ENCODE measurements at regions not wholly inside any gene's neighbourhood (a gene's known extent, or its start where the extent isn't known, plus 50 kb on each side); places are given as distances from the start of the nearest gene placed in this dataset.

- H3K4me1 ChIP-seq (ENCODE audit: control insufficient read depth in 2 of 2, insufficient read depth in 1 of 2, low read depth in 1 of 2, low read length in 2 of 2) = peaks cover 0 to 3% of the 10 kb centered on the region in 2 donors
- no peak overlapping the region for H2AFZ ChIP-seq (ENCODE audit: low read length)
- no peak overlapping the region for H2BK120ac ChIP-seq (ENCODE audit: low read depth, low read length)
- no peak overlapping the region for H3K4me3 ChIP-seq (ENCODE audit: low read length in 2 of 2)
- no peak overlapping the region for H3K23ac ChIP-seq (ENCODE audit: low read depth, low read length, poor library complexity)
- no peak overlapping the region for H3K9ac ChIP-seq (ENCODE audit: low read depth, low read length, poor library complexity)
- no peak overlapping the region for H3K4ac ChIP-seq (ENCODE audit: low read length)
- no peak for DNase-seq (ENCODE audit: low spot score)
- H3K18ac ChIP-seq (ENCODE audit: low read length) = no peak overlapping the region
- H3K27me3 ChIP-seq (ENCODE audit: control insufficient read depth in 3 of 3, insufficient read depth in 3 of 3, low read depth in 1 of 3, low read length in 3 of 3) = no peaks in the 10 kb centered on the region
- WGBS, 2 donors (ENCODE audit: extremely low coverage in 2 of 2, insufficient read length in 2 of 2, insufficient replicate concordance in 1 of 2) = no CpG with 5 or more reads among the region's 2 CpGs
- no peak overlapping the region for H3K14ac ChIP-seq (ENCODE audit: low read length)
- no peaks in the 10 kb centered on the region for H3K36me3 ChIP-seq (replicated peaks in 1 of 2; ENCODE audit: control insufficient read depth in 2 of 2, insufficient read depth in 2 of 2, low read length in 2 of 2)
- H2BK5ac ChIP-seq (ENCODE audit: low read length) = no peak overlapping the region
- no peaks in the 10 kb centered on the region for H3K79me1 ChIP-seq (ENCODE audit: low read depth, low read length)
- no peak overlapping the region for H4K8ac ChIP-seq (ENCODE audit: low read depth, low read length)
- no peak overlapping the region for H3K4me2 ChIP-seq (ENCODE audit: insufficient read depth, low read length, poor library complexity, severe bottlenecking)
- H2BK15ac ChIP-seq (ENCODE audit: low read length) = no peak overlapping the region
- no peak overlapping the region for H3K27ac ChIP-seq (replicated peaks; ENCODE audit: low read length)
- H3K9me3 ChIP-seq (replicated peaks in 1 of 2; ENCODE audit: control insufficient read depth in 2 of 2, insufficient read depth in 1 of 2, low read depth in 1 of 2, low read length in 2 of 2) = no peaks in the 10 kb centered on the region
- no peak overlapping the region for H4K91ac ChIP-seq (ENCODE audit: low read depth, low read length, poor library complexity)
- H2BK12ac ChIP-seq (ENCODE audit: low read length) = no peak overlapping the region
- H2AK5ac ChIP-seq (ENCODE audit: low read depth, low read length) = no peak overlapping the region
These were observed 622.7 kb downstream of the LMO4 start for GRCh38 chr1:87951409-87951808.

- no peaks in the 10 kb centered on the region for H3K36me3 ChIP-seq (replicated peaks in 1 of 2; ENCODE audit: control insufficient read depth in 2 of 2, insufficient read depth in 2 of 2, low read length in 2 of 2)
- H4K91ac ChIP-seq (ENCODE audit: low read depth, low read length, poor library complexity) = no peak overlapping the region
- no peak overlapping the region for H2AFZ ChIP-seq (ENCODE audit: low read length)
- H3K14ac ChIP-seq (ENCODE audit: low read length) = no peak overlapping the region
- no peak overlapping the region for H2BK12ac ChIP-seq (ENCODE audit: low read length)
- peaks cover 0 to 3% of the 10 kb centered on the region in 2 donors for H3K4me1 ChIP-seq (ENCODE audit: control insufficient read depth in 2 of 2, insufficient read depth in 1 of 2, low read depth in 1 of 2, low read length in 2 of 2)
- H3K23ac ChIP-seq (ENCODE audit: low read depth, low read length, poor library complexity) = no peak overlapping the region
- H4K8ac ChIP-seq (ENCODE audit: low read depth, low read length) = no peak overlapping the region
- H3K4me3 ChIP-seq (ENCODE audit: low read length in 2 of 2) = no peak overlapping the region
- H3K4ac ChIP-seq (ENCODE audit: low read length) = no peak overlapping the region
- no peak for DNase-seq (ENCODE audit: low spot score)
- no peaks in the 10 kb centered on the region for H3K27me3 ChIP-seq (ENCODE audit: control insufficient read depth in 3 of 3, insufficient read depth in 3 of 3, low read depth in 1 of 3, low read length in 3 of 3)
- no peaks in the 10 kb centered on the region for H3K79me1 ChIP-seq (ENCODE audit: low read depth, low read length)
- H3K9ac ChIP-seq (ENCODE audit: low read depth, low read length, poor library complexity) = no peak overlapping the region
- no peak overlapping the region for H3K4me2 ChIP-seq (ENCODE audit: insufficient read depth, low read length, poor library complexity, severe bottlenecking)
- H3K18ac ChIP-seq (ENCODE audit: low read length) = no peak overlapping the region
- no peaks in the 10 kb centered on the region for H3K9me3 ChIP-seq (replicated peaks in 1 of 2; ENCODE audit: control insufficient read depth in 2 of 2, insufficient read depth in 1 of 2, low read depth in 1 of 2, low read length in 2 of 2)
- H2BK5ac ChIP-seq (ENCODE audit: low read length) = no peak overlapping the region
- H2AK5ac ChIP-seq (ENCODE audit: low read depth, low read length) = no peak overlapping the region
- WGBS, 2 donors (ENCODE audit: extremely low coverage in 2 of 2, insufficient read length in 2 of 2, insufficient replicate concordance in 1 of 2) = no CpG with 5 or more reads among the region's 4 CpGs
- H3K27ac ChIP-seq (replicated peaks; ENCODE audit: low read length) = no peak overlapping the region
- no peak overlapping the region for H2BK120ac ChIP-seq (ENCODE audit: low read depth, low read length)
- H2BK15ac ChIP-seq (ENCODE audit: low read length) = no peak overlapping the region
These were observed 623.2 kb downstream of the LMO4 start for GRCh38 chr1:87951852-87952251.

GRCh38 chr1:87953121-87953520 is 624.4 kb downstream of the LMO4 start:
- no peak for DNase-seq (ENCODE audit: low spot score)
- Histone ChIP-seq H3K9me3 (replicated peaks in 1 of 2; ENCODE audit: control insufficient read depth in 2 of 2, insufficient read depth in 1 of 2, low read depth in 1 of 2, low read length in 2 of 2) (no peaks in the 10 kb centered on the region), H2BK15ac (ENCODE audit: low read length) (no peak overlapping the region), H3K4me2 (ENCODE audit: insufficient read depth, low read length, poor library complexity, severe bottlenecking) (no peak overlapping the region), H4K8ac (ENCODE audit: low read depth, low read length) (no peak overlapping the region), H2BK12ac (ENCODE audit: low read length) (no peak overlapping the region), H4K91ac (ENCODE audit: low read depth, low read length, poor library complexity) (no peak overlapping the region), H3K14ac (ENCODE audit: low read length) (no peak overlapping the region), H2AK5ac (ENCODE audit: low read depth, low read length) (no peak overlapping the region), H2AFZ (ENCODE audit: low read length) (no peak overlapping the region), H3K9ac (ENCODE audit: low read depth, low read length, poor library complexity) (no peak overlapping the region), H3K18ac (ENCODE audit: low read length) (no peak overlapping the region), H3K27me3 (ENCODE audit: control insufficient read depth in 3 of 3, insufficient read depth in 3 of 3, low read depth in 1 of 3, low read length in 3 of 3) (no peaks in the 10 kb centered on the region), H3K4me1 (ENCODE audit: control insufficient read depth in 2 of 2, insufficient read depth in 1 of 2, low read depth in 1 of 2, low read length in 2 of 2) (peaks cover 0 to 3% of the 10 kb centered on the region in 2 donors), H3K79me1 (ENCODE audit: low read depth, low read length) (no peaks in the 10 kb centered on the region), H3K4ac (ENCODE audit: low read length) (no peak overlapping the region), H3K36me3 (replicated peaks in 1 of 2; ENCODE audit: control insufficient read depth in 2 of 2, insufficient read depth in 2 of 2, low read length in 2 of 2) (no peaks in the 10 kb centered on the region), H3K23ac (ENCODE audit: low read depth, low read length, poor library complexity) (no peak overlapping the region), H3K27ac (replicated peaks; ENCODE audit: low read length) (no peak overlapping the region), H2BK120ac (ENCODE audit: low read depth, low read length) (no peak overlapping the region), H2BK5ac (ENCODE audit: low read length) (no peak overlapping the region), H3K4me3 (ENCODE audit: low read length in 2 of 2) (no peak overlapping the region)
- no CpG with 5 or more reads among the region's 3 CpGs for WGBS, 2 donors (ENCODE audit: extremely low coverage in 2 of 2, insufficient read length in 2 of 2, insufficient replicate concordance in 1 of 2)

- WGBS, 2 donors (ENCODE audit: extremely low coverage in 2 of 2, insufficient read length in 2 of 2, insufficient replicate concordance in 1 of 2) = no CpG with 5 or more reads among the region's 3 CpGs
- no peak overlapping the region for H3K18ac ChIP-seq (ENCODE audit: low read length)
- H3K4me1 ChIP-seq (ENCODE audit: control insufficient read depth in 2 of 2, insufficient read depth in 1 of 2, low read depth in 1 of 2, low read length in 2 of 2) = peaks cover 0 to 3% of the 10 kb centered on the region in 2 donors
- no peak overlapping the region for H2BK15ac ChIP-seq (ENCODE audit: low read length)
- no peak overlapping the region for H2BK12ac ChIP-seq (ENCODE audit: low read length)
- H4K8ac ChIP-seq (ENCODE audit: low read depth, low read length) = no peak overlapping the region
- H3K14ac ChIP-seq (ENCODE audit: low read length) = no peak overlapping the region
- H2BK120ac ChIP-seq (ENCODE audit: low read depth, low read length) = no peak overlapping the region
- no peak overlapping the region for H4K91ac ChIP-seq (ENCODE audit: low read depth, low read length, poor library complexity)
- H3K23ac ChIP-seq (ENCODE audit: low read depth, low read length, poor library complexity) = no peak overlapping the region
- H2AK5ac ChIP-seq (ENCODE audit: low read depth, low read length) = no peak overlapping the region
- peak; percentile 52 for DNase-seq (ENCODE audit: low spot score)
- H3K27ac ChIP-seq (replicated peaks; ENCODE audit: low read length) = no peak overlapping the region
- H3K79me1 ChIP-seq (ENCODE audit: low read depth, low read length) = no peaks in the 10 kb centered on the region
- H3K36me3 ChIP-seq (replicated peaks in 1 of 2; ENCODE audit: control insufficient read depth in 2 of 2, insufficient read depth in 2 of 2, low read length in 2 of 2) = no peaks in the 10 kb centered on the region
- H3K27me3 ChIP-seq (ENCODE audit: control insufficient read depth in 3 of 3, insufficient read depth in 3 of 3, low read depth in 1 of 3, low read length in 3 of 3) = no peaks in the 10 kb centered on the region
- H3K9ac ChIP-seq (ENCODE audit: low read depth, low read length, poor library complexity) = no peak overlapping the region
- H3K9me3 ChIP-seq (replicated peaks in 1 of 2; ENCODE audit: control insufficient read depth in 2 of 2, insufficient read depth in 1 of 2, low read depth in 1 of 2, low read length in 2 of 2) = no peaks in the 10 kb centered on the region
- no peak overlapping the region for H3K4ac ChIP-seq (ENCODE audit: low read length)
- no peak overlapping the region for H2AFZ ChIP-seq (ENCODE audit: low read length)
- H3K4me3 ChIP-seq (ENCODE audit: low read length in 2 of 2) = no peak overlapping the region
- no peak overlapping the region for H3K4me2 ChIP-seq (ENCODE audit: insufficient read depth, low read length, poor library complexity, severe bottlenecking)
- no peak overlapping the region for H2BK5ac ChIP-seq (ENCODE audit: low read length)
These were observed 625.2 kb downstream of the LMO4 start for GRCh38 chr1:87953732-87954344.
